NCI-H1417 (cell line): ENCODE measurements at regions not wholly inside any gene's neighbourhood (a gene's known extent, or its start where the extent isn't known, plus 50 kb on each side); places are given as distances from the start of the nearest gene placed in this dataset.

Experiments used
- DNase-seq, 3 experiments: peaks; one replicate each; lab custom pipeline; 2025; lab: John Stamatoyannopoulos, UW

DNA sequence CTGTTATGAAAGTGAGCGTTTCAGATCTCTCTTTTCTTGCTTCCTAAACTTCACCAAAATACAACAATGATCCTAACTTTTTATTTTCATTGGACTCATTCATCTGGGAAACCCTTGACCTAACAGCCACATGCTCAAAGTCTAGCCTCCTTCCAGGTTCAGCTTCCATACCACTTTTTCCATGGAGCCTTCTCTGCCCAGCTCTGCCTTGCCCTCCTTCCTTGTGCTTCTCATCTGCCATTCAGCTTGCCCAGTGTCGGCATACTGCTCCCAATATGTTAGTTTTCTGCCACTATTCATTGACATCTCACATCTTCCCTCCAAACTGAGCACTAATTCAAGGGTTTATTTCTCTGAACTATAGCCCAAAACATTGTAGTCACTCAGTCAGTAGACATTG is 214.7 kb downstream of the RAD51AP2 start:
- no peak for DNase-seq

DNA sequence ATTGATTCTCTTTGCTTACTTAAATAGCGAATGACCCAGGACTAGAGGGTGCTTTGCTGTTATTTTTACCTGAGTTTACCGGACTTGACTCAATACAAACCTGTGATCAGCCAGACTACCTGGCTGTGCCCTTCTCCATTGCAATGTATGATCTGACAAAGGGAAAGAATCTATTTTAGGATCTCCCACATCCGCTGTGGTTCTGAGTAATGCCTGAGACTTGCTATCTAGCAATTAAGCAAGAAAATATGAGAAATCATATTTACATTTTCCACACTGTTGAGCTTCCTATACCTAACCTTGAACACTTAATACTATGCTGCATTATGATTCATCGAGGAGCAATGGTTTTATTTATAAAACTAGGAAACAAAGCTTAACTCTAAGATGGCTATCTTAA is 215.2 kb downstream of the RAD51AP2 start:
- no peak for DNase-seq

DNA sequence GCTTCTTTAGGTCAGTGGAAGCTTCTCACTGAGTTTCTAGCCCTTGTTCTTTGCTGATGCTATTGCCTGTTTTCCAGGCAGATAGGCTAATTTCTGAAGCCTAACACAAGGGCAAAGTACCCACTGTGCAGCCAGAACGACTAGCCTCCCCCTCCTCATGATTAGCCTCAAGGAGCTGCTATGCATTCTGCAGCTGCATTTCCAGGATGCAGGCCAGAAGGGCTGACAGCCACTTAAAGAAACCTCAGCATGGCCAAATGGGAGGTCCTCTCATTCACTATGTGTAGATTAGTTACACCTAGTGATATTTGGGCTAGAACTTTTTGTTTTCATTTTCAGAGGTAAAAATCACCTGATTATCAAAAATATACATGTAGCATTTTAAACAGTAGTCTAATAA is 216.0 kb downstream of the RAD51AP2 start:
- DNase-seq = no peak

DNA sequence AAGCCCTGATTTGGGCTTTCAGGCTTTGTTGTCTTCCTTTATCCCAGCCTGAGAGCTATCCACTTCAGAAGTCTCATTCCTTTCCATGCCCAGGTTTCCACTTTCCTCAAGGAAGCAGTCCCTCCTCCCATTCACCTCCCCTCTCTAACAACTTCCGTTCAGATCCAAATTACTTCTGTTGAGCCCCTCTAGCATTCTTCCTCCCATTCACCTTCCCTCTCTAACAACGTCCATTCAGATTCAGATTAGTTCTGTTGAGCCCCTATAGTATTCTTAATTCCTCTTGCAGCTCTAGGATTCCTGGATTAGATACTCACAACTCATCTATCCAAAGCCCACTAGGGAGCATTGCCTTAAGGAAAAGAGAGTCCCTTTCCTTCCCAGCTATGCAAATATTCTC is 216.8 kb downstream of the RAD51AP2 start:
- DNase-seq = no peak

DNA sequence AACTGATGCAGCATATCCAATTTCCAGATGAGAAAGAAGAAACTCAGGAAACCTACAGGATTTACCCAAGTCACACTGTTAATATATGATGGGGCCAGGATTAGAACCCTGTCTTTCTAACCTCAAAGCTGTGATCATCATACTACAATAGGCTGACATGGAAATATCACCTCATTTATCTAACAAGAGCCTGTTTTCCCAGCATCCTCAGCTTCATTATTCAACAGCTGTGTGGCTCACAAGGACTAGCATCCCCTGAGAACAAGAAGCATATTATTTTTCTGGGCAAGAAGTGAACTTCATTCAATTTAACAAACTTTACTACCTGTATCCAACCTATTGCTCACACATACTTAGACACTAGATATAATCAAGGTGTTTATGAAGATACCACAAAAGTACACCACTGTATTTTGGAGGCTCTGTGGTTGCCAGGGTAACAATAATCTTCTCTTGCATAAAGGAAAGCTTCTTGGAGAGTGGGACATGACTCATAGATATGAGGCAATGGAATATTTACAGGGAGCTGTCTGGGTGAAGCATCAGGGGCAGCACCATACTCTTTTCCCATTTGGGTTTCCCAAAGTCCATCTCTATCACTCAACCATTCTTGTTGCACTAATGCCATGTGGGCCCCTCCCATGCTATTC is 218.2 kb downstream of the RAD51AP2 start:
- no peak for DNase-seq

DNA sequence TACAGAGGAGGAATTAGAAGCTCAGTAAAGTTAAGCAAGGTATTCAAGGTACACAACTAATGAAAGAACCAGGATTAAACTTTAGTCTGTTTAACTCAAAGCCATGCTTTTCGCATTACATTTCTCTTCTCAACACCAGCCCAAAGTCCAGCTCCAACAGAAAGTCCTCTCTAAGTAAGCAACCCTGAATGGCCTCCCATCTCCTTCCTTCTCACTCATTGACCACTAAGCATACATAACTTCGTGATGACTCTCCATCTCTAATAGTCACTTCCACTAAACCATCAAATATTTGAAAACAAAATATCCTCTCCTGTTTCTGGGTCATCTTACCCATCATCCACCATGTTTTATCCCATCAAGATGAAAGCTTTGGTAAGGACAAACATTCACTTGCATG is 219.8 kb downstream of the RAD51AP2 start:
- no peak for DNase-seq

DNA sequence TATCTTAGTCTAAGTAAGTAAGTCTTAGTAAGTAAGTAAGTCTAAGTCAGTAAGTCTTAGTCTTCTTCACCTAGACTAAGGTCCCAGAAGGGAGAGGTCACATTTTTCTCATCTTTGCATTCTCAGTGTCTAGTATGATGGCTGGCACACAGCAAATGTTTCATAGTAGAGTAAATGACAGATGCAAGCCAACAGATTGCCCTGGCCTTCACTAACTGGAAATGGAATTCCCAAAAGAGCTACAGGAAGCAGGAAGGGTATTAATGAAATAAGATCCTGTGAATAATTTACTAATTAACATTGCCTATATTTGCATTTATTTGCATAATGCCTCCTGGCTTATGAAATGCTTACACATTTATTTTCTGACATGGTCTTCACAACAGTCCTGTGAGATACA is 221.6 kb downstream of the RAD51AP2 start:
- no peak for DNase-seq

DNA sequence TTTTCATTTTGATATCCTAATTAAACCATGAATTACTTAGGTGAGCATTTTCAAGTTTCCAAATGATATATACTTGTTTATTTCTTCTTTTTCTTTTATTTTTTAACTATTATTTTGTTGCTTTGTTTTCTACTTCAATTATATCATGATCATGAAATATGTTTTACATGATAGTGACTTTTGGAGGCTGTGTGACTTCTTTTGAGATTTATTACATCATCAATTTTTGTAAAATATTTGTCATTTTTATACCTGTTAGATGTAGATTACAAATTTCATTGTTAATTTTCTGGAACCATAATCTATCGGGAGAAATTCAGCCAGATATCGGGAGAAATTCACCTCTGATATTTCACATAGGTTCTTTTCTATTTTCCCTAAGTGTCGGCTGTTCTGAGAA is 228.6 kb downstream of the RAD51AP2 start:
- no peak for DNase-seq

DNA sequence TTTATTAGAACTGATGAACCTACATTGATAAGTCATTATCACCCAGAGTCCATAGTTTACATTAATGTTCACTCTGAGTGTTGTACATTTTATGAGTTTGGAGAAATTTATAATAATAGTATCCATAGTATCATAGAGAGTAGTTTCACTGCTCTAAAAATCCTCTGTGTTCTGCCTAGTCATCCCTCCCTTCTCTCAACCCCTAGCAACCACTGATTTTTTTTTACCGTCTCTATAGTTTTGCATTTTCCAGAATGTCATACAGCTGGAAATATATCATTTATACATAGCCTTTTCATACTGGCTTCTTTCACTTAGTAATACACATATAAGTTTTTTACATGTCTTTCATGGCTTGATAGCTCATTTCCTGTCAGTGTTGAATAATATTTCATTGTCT is 231.1 kb downstream of the RAD51AP2 start:
- DNase-seq = no peak

DNA sequence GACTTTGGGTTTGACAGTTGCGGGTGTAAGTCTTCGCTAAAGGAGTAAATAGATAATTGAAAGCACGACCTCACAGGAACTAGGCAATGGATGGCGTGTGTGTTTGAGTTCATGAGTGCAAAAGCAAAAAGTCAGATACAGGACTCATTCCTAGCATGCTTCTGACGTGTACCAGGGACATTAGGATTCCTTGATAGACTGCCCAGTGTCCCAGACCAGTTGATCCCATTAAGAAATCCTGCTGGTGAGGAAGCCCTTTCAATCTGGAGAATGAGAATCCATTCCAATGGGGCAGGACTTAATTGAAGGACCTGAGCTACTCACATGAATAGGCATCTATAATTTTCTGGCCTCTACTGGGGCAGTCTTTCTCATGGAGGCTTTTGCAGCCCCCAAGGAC is 235.4 kb downstream of the RAD51AP2 start:
- DNase-seq = no peak

DNA sequence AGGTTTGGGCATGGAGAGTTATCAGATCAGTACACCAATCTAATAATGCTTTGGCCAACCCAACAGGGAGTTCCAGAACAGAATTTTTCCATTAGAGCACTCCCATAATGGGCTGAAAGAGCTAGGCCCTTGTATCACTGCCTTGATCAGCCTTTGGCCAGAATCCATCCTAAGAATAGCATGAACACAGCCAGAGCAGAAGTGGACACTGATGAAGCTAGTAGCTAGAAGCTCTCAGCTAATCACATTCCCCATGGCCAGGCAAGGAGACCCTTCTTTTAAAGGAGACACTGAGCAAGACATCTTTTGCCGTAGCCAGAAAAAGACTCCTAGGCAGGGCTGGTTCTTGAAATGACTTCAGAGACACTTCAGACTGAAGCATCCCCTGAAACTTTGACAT is 236.0 kb downstream of the RAD51AP2 start:
- DNase-seq = no peak

DNA sequence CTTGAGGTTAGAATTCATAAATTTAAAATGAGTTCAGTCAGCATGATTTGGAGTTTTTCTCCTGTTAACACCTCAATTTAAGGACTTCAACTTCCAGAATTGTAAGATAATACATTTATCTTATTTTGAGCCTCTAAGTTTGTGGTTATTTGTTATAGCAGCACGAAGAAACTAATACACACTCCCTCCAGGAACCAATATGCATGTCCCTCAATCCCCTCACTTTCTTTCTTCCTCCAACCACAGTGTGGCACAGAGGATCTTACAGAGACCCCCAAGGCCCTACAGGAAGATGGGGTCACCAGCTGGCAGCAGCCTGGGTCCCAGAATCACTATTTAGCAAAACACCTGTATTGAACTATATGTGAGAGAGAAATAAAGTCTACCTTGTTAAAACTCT is 242.0 kb downstream of the RAD51AP2 start:
- no peak for DNase-seq

DNA sequence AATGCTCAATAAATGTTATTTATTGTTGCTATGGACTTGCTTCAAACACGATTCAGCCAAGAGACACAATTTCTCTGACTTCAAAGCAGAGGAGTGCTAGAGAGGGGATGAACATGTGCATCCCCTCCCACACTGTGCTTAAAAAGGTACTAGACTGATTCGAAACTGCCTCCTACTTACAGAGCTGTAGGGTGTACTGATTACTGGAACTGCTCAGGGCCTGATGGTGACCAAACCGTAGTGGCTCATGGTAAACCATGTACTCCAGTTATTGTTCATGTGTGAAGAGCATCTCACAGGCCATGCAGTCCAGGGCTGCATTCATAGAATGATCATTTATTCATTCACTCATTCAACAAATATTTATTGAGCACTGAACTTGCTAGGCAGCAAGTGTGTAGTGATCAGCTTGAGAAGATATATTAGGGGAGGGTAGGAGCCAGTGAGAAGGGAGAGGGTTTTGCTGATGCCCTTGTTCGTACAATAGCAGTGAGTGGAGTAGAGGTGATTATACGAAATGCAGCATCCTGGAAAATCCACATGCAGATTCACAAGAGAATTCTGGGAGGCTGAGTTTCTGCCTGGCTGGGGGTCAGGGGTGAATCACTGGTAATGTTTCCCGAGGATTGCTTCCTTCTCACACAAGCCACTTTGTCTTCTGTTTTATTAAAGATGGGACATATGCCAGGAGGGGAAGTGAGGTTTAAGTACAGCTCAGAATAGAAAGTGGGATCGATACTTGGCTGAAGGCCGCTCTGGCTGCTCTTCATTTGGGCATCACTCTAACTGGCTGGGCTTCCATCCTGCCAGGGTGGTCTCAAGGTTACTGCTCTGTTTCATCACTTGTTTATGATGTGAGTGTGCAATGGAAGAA is 245.4 kb downstream of the RAD51AP2 start:
- DNase-seq = no peak

DNA sequence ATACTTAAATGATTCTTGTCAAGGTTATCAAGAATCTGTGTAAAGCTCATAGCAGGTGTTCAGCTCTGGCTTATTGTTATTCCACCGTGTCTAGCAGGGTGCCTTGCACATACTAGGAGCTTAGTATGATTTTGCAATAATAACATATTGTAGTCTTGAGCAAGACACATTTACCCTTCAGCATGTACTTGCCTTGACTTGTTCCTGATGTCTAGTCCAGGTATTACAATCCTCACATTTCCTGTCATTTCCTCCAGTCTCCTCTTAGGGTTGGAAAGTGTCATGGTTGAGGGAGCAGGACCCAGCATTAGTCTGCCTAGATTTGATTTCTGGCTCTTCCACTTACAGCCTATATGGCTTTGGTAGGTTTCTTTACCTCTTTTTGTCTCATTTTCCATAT is 246.1 kb downstream of the RAD51AP2 start:
- DNase-seq = no peak

DNA sequence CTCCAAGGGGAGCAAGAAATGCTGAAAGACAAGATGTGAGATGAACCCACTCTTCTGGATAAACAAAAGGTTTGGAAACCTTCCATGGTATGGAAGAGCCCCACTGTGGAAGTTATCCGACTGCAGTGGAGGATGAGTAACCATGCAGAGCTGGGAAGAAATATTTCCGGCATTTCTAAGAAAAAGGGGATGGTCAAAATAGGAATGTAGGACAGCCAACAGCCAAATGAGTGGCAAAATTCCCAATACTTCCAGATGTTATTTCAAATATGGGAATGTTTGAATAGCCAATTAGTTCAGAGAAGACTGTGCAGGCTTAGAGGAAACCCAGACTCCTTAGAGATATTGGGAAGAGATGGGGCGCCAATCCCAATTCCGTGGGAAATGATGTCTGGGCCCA is 246.8 kb downstream of the RAD51AP2 start:
- DNase-seq = no peak

DNA sequence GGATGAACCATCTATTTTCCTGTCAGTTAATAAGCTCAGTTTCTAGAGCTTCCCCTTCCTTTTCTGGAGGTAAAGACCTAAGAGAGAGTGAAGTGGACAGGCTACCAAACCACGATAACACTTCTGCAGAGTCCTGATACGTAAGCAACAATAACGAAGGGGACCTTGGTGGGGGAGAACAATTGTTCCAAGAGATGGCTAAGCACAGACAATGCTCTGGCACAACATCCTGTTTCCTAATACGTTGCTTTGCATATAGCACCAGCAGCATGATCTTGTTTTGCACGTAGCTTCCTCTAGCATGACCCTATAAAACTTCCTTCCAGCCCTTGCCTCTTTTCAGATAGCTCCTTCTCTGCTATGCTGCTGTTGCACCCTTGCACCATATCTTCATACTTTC is 247.3 kb downstream of the RAD51AP2 start:
- no peak for DNase-seq

DNA sequence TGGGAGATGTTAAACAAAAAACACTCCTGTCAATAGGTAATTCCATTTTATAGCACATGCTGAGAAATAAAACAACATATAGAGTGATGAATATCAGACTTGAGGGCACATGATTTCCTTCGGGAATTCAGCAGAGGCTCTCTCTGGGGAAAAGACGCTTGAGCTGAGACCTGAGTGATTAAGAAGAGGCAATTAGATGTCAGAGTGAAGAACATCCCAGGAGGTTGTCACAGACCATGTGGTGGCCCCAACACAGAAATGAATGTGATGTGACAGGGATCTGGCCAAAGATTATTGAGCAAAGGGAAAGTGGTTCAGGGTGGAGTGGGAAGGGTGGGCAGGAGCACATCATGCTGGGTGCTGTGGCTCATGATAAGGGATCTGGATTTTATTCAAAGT is 254.7 kb downstream of the RAD51AP2 start:
- no peak for DNase-seq

DNA sequence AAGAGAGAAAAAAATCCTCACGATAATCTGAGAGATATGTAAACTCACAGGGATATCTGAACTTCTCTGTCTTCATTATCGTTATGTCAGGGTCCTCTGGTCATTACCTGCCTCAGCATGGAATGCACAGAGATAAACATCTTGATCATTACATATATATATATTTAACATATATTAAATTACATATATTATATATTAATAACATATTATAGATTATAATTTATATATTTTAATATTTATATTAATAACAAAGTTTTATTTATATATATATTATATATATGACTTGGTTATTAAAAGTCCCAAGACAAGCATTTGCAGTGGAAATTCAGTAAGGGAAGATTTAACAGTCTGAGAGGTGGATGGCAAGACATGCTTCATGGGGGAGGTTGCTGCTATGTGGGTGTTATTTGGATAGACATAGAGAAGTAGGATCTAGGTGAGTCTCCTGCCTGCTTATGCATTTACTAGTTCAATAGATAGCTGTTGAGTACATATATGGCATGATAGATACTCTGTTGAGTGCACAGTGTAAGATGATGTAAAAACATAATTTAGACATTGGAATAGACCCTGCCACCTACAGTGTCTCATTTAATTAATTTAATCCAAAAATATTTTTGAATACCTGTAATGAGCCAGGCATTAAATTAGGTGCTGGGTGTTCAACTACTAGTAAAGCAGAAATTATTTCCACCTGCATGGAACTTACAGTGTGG is 255.2 kb downstream of the RAD51AP2 start:
- no peak for DNase-seq

DNA sequence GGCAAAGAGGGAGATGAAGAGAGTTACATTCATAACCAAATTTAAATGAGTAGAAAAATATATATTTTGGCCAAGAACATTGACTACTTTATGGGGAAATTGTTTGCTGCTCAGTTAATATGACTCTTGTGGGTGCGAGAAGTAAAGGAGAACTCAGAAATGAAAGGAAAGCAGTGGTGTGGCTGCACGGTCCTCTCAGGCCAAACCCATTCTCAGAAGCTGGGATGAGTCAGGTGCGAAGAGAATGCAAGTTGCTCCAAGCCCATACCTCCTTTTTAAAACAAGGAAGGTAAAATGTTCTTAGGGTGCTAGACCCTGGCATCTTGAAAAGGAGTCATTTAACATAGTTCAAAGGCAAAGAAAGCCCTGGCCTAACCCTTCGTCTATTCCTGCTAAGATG is 258.6 kb downstream of the RAD51AP2 start:
- no peak for DNase-seq

DNA sequence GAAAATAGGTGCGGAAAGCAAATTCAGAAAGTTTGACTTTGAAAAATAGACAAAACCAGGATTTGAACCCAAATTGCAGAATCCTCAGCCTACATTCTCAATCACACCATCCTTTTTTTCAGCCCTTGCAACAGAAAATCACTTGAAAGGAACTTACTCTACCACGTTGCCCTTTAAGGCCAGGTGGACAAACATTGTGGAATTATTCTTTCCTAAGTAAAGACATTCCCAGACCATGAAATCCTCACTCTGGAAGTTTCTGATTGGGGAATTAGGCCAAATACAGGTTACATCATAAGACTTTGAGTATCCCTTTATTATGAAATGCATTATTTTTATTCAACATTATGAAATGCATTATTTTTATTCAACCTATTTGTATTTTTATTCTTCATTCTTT is 259.4 kb downstream of the RAD51AP2 start:
- DNase-seq = no peak

DNA sequence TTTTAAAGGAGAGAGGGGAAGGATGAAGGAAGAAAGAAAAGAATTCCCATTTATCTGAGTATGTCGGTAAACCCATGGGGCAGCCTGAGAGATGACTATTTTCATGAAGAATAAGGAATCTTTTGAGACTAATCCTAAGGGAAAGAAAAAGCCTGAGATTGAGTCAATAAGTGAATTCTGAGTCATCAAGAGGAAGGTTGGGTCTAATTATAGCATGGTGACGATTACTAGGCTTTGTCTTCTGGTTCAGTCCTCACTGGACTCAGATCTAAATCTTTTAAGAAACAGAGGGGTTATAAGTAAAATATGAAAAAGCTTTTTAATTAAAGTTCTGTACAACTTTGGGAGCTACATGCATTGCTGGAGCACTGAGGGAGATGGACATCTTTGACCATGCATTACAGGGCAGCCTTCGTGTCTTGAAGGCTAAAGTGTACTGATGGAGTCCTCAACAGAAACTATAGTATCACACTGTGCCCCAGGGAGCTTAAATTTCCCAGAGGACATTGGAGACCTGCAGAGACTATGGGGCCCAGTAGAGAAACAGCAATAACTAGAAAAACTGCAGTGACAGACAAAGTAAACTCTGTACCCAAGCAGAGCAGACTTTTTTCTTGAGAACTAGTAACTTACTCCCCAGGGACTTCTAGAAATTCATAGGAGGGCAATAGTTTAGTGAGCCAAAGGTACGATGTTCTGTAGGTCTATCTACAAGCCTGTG is 260.9 kb downstream of the RAD51AP2 start:
- no peak for DNase-seq

DNA sequence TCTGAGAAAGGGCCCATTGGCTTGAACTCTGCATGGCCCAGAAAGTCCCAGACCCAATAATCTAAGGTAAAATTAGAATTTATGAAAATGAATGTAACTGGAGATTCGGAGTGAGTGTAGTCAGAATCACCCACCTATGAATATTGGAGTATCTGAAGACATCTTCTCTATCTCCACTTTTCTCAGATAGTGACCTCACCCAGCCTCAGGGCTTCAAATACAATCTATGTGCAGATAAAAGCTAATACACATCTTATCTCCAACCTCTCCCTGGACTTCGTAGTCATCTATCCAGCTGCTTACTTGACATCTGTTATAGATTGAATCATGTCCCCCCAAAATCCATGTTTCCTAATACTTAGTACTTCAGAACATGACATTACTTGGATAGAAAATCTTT is 263.2 kb downstream of the RAD51AP2 start:
- no peak for DNase-seq
